ENCODE measurements at regions not wholly inside any gene's neighbourhood (a gene's known extent, or its start where the extent isn't known, plus 50 kb on each side); places are given as distances from the start of the nearest gene placed in this dataset.

- TF ChIP-seq ZNF8 (CRISPR knock-in tag; IDR thresholded peaks at IDR 0.05), result no peak
- TF ChIP-seq CSRNP3 (CRISPR knock-in tag; IDR thresholded peaks at IDR 0.05), result no peak
- ATAC-seq, result no peak
Measured at GRCh38 chr1:173128742-173129141, 78.0 kb upstream of the TNFSF18 start.

GRCh38 chr1:173127369-173128307 lies 76.9 kb upstream of the TNFSF18 start:
- TF ChIP-seq ZC3H10 (CRISPR knock-in tag; IDR thresholded peaks at IDR 0.05) (no peak), CSRNP3 (CRISPR knock-in tag; IDR thresholded peaks at IDR 0.05) (no peak), PATZ1 (CRISPR knock-in tag; IDR thresholded peaks at IDR 0.05; ENCODE audit: borderline replicate concordance) (no peak), ZNF565 (CRISPR knock-in tag; conservative IDR thresholded peaks at IDR 0.05; ENCODE audit: low read depth) (no peak), OSR1 (CRISPR knock-in tag; IDR thresholded peaks at IDR 0.05) (no peak), ESRRG (CRISPR knock-in tag; IDR thresholded peaks at IDR 0.05) (no peak), RARB (CRISPR knock-in tag; IDR thresholded peaks at IDR 0.05) (no peak)
- no peak for ATAC-seq

- ATAC-seq, result no peak
Measured at GRCh38 chr1:173126421-173126820, 75.7 kb upstream of the TNFSF18 start.

More at GRCh38 chr1:173126421-173126820, 75.7 kb upstream of the TNFSF18 start:
- TF ChIP-seq PPARA (CRISPR knock-in tag; IDR thresholded peaks at IDR 0.05; ENCODE audit: borderline replicate concordance) (no peak), ZNF565 (CRISPR knock-in tag; conservative IDR thresholded peaks at IDR 0.05; ENCODE audit: low read depth) (no peak), TCF4 (CRISPR knock-in tag; IDR thresholded peaks at IDR 0.05; ENCODE audit: borderline replicate concordance) (no peak), CSRNP3 (CRISPR knock-in tag; IDR thresholded peaks at IDR 0.05) (no peak), PATZ1 (CRISPR knock-in tag; IDR thresholded peaks at IDR 0.05; ENCODE audit: borderline replicate concordance) (no peak), ARNTL (CRISPR knock-in tag; IDR thresholded peaks at IDR 0.05; ENCODE audit: borderline replicate concordance, low read depth) (no peak), ESRRG (CRISPR knock-in tag; IDR thresholded peaks at IDR 0.05) (no peak), ZC3H10 (CRISPR knock-in tag; IDR thresholded peaks at IDR 0.05) (no peak), GLIS3 (CRISPR knock-in tag; IDR thresholded peaks at IDR 0.05) (no peak), ZFP3 (CRISPR knock-in tag; IDR thresholded peaks at IDR 0.05) (no peak), ZNF8 (CRISPR knock-in tag; IDR thresholded peaks at IDR 0.05) (no peak), CSDC2 (CRISPR knock-in tag; IDR thresholded peaks at IDR 0.05) (no peak)
